SK-N-SH (cell line): ENCODE measurements at regions not wholly inside any gene's neighbourhood (a gene's known extent, or its start where the extent isn't known, plus 50 kb on each side); places are given as distances from the start of the nearest gene placed in this dataset.

ENCODE experiments used
- CTCF ChIP-seq: fragments of 200-600 bp; sonication (generic); IDR thresholded peaks from 2 replicates; pipeline ENCODE4 v1.6.1; 2017; ENCODE audit warnings: antibody characterized with exemption, mild to moderate bottlenecking, moderate library complexity
- RFX5 ChIP-seq: IDR thresholded peaks from 2 replicates; pipeline ENCODE4 v1.6.1; 2012; ENCODE audit warnings: mild to moderate bottlenecking, improper control_type of control experiment, low read length
- SMC3 ChIP-seq: IDR thresholded peaks from 2 replicates; pipeline ENCODE4 v1.6.1; 2012; ENCODE audit warnings: low read depth, low read length, improper control_type of control experiment
- TF ChIP-seq, protein P1 (sequence below): IDR thresholded peaks from 2 replicates; pipeline ENCODE4 v1.6.1; 2012; ENCODE audit warnings: mild to moderate bottlenecking, low read depth, low read length, moderate library complexity

- no peak for TF ChIP-seq CTCF
- no peak for TF ChIP-seq SMC3
- no peak for TF ChIP-seq RFX5
- TF ChIP-seq, protein P1, sequence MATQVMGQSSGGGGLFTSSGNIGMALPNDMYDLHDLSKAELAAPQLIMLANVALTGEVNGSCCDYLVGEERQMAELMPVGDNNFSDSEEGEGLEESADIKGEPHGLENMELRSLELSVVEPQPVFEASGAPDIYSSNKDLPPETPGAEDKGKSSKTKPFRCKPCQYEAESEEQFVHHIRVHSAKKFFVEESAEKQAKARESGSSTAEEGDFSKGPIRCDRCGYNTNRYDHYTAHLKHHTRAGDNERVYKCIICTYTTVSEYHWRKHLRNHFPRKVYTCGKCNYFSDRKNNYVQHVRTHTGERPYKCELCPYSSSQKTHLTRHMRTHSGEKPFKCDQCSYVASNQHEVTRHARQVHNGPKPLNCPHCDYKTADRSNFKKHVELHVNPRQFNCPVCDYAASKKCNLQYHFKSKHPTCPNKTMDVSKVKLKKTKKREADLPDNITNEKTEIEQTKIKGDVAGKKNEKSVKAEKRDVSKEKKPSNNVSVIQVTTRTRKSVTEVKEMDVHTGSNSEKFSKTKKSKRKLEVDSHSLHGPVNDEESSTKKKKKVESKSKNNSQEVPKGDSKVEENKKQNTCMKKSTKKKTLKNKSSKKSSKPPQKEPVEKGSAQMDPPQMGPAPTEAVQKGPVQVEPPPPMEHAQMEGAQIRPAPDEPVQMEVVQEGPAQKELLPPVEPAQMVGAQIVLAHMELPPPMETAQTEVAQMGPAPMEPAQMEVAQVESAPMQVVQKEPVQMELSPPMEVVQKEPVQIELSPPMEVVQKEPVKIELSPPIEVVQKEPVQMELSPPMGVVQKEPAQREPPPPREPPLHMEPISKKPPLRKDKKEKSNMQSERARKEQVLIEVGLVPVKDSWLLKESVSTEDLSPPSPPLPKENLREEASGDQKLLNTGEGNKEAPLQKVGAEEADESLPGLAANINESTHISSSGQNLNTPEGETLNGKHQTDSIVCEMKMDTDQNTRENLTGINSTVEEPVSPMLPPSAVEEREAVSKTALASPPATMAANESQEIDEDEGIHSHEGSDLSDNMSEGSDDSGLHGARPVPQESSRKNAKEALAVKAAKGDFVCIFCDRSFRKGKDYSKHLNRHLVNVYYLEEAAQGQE = no peak
These were observed 511.8 kb upstream of the USP24 start for GRCh38 chr1:55726994-55727393.
